Activated T-cell treated with anti-CD3 and anti-CD28 coated beads, Interleukin-2, amount 50 U/mL, for 48 hours (primary cell): ENCODE measurements at regions not wholly inside any gene's neighbourhood (a gene's known extent, or its start where the extent isn't known, plus 50 kb on each side); places are given as distances from the start of the nearest gene placed in this dataset.
A peak's percentile ranks its signal among the peaks of the same experiment; 100 is the strongest.
"Not testable (repeated sequence)": the region's sequence is repeated elsewhere in the genome, so short reads cannot be mapped to it uniquely, and the experiment has no call there.

Source experiments
- DNase-seq, 2 experiments: peaks; one replicate each; pipeline ENCODE4 v3.0.0-alpha.2; 2020

DNA sequence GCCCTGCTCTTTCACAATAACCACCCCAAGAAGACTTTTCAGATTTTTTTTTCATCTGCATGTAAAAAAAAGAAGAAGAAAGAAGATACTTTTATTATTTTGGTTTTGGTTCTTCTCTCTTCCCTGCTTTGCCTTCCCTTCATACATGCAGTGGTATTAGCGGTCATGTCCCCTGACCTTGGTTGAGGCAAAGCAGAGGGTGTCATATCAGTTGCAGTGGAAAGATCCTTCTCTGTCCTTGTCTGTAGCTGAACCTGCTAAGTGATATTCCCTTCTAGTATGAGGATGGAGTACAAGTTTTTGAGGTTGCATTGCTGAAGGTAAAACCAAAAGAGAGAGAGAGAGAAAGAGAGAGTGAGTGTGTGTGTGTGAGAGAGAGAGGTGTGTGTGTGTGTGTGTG lies 345.7 kb downstream of the UTRN start:
- DNase-seq, result no peak

DNA sequence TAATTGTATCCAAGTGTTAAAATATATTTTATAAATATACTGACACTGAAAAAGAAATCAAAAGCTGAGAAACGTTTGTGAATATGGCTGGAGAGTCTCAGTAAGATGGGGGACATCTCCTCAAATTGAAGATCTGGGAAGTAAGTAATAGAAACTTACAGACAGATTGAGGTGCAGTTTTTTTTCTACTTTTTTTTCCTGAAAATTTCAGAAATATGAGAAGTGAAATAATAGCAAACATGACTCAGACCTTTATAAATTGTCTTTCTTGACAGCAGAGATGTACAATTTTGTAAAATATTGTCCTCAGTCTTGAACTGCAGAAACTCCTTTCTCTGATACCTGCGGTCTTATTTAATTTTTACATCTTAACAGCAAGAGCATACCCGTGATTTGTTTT lies 347.1 kb downstream of the UTRN start:
- no peak for DNase-seq

DNA sequence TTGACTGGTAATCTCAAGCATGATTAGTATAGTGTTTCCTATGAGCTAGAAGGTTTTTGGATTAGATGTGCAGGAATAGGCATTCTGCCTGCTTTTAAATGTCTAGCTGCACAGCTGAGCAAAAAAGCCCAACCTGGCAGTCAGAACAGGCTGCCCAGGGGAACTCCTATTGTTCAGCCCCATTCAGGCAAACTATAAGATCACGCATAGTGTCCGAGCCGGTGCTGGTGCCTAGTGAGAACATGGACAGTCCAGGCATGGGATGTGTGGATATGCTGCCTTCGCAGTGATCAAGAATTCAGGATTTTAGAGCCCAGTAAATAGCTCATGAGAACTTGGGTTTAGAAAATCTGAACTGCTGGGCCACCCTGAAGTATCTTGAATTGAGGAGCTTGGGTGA lies 348.8 kb downstream of the UTRN start:
- no peak for DNase-seq

DNA sequence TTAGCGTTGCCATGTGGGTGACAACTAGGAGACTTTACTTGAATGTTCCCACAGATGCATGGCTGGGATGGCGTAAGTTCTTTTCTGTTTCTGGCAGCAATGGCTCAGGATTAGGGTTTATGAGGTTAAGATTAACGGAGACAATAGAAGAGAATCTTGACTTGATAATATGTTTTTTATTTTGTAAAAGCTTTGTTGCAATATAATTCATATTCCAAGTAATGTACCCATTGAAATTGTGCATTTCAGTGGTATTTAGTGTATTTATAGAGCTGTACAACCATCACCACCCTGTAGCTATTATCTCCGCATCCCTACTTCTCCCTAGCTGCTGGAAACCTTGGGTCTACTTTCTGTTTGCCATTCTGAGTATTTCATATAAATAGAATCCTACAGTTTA lies 349.2 kb downstream of the UTRN start:
- no peak for DNase-seq

DNA sequence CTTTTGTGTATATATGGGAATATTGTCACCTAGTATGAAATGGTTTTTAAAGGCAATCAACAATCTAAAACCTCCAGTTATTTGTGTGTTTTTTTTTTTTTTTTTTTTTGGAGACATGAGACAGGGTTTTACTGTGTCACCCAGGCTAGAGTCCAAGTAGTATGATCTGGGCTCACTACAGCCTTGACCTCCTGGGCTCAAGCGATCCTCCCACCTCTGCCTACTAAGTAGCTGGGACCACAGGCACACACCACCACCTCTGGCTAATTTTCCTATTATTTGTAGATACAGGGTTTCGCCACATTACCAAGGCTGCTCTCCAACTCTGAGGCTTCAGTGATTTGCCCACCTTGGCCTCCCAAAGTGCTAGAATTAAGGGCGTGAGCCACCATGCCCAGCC lies 349.9 kb downstream of the UTRN start:
- DNase-seq, result no peak

DNA sequence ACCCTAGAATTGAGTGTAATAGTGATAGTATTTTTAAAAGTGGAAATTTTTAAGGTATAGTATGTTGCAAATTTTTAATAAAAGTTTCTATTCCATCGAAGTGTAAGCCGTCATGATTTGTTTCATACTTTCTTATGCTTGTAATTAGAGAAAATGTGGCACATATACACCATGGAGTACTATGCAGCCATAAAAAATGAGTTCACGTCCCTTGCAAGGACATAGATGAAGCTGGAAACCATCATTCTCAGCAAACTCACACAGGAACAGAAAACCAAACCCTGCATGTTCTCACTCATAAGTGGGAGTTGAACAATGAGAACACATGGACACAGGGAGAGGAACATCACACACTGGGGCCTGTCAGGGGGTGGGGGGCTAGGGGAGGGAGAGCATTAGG lies 350.9 kb downstream of the UTRN start:
- not testable (repeated sequence) for DNase-seq

DNA sequence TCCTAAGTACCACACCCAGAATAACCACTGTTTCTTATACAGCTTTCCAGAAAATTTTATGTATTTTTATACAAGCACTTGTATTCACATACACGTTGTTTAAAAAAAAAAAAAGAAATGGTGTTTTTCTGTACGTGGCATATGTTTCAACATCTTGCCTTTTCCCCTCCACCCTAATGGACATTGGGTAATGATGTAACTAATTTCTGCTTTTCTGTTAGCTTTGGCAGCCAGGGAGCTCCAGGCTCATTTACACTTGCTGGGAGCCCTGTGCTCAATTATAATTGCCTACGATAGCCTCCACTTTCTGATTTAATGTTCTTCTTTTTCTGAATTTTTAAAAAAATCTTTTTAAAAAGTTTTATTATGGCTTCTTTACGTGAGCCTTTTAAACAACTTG lies 352.4 kb downstream of the UTRN start:
- no peak for DNase-seq

DNA sequence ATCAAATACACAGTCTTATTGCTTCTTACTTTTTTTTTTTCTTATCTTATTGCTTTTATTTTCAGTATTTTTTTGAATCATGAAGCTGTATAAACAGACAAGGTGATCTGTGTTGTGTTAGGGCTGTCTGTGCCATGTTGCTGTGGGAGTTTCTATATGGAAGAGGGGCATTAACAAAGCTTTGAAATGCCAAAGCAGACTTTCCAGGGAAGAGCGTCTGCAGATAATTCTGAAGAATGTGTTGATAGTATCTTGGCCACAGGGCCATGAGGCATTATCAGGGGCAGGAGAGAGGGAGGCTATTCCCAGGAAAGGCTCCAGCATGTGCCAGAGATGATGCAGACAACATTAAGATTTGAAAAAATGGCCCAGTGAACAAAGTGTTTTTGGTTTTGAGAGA lies 354.5 kb downstream of the UTRN start:
- no peak for DNase-seq

DNA sequence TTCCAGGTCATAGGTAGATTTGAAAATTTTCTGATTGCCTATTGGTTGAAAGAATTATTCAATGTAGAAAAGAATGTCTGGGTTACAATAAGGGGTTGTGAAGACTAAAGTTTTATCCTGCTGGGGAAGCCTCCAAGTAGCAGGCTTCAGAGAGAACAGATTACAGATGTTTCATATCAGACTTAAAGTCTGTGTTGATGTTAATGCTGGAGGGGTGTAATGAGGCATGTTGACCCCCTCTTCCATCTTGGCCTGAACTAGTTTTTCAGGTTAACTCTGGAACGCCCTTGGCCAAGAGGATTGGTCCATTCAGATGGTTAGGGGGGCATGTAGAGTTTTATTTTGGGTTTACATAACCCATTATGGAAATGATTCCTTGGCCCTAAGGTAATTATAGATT lies 356.2 kb downstream of the UTRN start:
- no peak for DNase-seq

DNA sequence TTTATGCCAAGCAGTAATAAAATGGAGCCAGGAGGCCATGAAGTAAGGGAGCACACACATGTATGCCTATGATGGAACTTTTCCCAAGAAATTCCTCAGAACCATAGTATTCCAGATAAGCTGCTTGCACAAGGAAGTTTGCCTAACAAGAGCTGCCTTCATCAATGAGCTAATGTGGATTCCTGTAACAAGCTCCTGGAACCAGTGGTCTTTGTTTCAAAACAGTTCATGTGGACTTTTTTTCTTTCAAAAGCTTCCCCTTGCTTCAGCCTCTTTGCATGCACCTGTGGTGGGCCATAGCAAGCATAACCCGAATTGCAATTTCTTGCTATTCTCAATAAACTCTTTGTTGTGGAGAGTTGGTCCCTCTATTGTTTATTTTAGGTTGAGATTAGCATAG lies 359.6 kb downstream of the UTRN start:
- DNase-seq, result no peak

DNA sequence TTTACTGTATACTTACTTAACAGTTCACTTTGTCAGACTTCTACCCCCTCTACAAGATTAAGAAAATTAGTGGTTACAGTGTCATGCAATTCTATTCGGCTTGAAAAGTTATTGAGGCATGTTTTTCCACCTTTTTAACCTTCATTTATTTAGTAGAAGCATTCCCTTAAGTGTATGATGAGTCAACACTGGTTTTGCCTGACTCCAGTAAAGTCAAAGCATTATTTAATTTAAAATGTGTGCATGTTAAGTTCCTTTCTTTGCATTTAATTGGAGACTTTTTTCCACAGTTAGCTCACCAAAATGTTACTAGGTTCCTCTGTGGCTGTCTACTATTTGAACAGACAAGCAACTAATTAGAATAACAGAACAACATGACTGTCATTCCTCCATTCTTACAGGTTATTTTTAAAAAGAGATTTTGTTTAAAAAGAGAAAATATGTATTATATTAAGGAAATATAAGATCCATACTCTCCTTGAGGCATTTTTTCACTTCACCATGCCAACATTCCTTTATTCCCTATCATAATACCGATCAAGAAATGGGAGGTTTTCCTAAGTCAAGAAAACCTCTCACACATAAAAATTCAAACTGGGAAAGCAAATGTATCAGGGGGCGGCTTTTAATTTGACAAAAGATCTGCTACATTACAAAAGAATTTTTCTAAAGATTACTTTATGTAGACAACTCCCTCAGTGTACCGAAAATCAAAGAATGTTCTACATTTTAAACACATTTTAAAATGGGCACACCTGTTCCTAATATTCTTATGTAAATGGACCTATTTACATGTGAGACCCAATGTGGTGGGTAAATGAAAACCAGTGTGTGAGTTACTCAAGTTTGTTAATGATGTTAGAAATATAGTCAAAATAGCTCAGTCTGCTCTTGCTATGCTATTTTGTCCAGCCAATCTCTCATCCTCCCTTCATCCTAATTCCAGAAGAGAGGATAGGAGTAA lies 361.2 kb downstream of the UTRN start:
- no peak for DNase-seq

DNA sequence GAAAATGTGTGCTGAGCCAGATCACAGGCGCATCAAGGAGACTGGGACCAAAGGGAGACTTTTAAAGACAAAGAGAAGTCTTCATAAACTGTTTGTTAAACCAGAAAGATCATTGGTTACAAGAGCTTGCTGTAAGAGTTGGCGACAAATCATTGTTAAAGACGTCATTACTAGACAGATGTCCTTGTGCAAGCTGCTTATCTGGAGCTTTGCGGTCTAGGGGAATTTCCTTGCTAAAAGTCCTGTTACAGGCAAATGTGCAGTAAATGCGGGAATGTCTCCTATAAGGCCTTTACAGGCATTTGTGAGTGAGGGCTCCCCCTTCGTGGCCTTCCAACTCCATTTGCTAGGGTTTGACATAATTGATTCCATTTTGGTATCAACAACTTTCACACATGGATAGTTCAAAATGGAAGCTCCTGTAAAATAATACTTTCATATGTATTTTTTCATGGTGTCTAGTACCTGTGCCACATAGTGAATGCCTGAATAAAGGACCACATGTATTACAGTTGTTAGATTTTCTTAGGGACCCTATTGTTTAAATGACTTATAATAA lies 362.4 kb downstream of the UTRN start:
- DNase-seq, result no peak

DNA sequence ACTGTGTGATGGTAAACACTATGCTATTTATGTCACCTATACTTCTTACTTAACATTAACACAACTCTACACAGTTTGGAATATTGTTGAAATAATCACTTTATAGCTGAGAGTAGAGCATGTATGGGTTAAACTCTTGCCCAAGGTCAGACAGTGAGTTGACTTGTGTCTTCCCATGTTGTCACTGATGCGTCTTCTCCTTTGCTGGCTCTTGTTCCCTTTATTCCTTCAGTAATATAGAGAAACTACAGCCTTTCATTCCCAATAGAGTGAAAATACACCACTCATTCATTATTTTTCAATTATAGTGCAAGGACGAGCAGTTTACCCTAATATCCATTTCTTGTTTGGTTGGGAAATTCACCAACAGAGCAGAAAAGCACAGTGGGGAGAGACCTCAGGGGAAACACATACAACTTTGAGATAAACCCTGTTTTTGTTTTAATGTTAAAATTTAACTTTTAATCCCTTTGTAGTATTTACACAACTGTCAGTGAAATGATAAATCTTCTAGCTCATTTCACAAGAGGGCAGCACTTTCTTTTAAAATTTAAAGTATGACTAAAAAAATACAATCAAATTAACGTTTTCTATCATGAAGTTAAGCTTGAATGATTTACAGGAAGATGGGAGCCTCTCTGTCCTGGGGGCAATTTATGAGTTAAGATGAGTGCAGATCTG lies 363.0 kb downstream of the UTRN start:
- no peak for DNase-seq

DNA sequence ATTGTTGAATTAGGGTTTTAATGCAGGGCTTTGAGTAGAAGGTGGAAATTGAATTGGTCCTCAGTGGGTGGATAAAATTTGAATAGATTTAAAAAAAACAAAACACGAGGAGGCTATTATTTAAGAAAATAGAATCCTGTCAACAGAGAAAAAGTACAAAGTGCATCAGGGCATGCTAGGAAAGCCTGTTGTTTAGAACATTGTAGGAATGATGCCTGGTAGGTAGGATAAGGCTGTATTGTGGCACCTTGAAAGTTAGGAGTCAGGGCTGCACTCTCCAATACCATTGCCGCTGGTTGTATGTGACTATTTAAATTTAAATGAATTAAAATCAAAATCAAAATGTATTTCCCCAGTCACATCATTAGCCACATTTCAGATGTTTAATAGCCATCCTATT lies 363.9 kb downstream of the UTRN start:
- DNase-seq, result no peak

DNA sequence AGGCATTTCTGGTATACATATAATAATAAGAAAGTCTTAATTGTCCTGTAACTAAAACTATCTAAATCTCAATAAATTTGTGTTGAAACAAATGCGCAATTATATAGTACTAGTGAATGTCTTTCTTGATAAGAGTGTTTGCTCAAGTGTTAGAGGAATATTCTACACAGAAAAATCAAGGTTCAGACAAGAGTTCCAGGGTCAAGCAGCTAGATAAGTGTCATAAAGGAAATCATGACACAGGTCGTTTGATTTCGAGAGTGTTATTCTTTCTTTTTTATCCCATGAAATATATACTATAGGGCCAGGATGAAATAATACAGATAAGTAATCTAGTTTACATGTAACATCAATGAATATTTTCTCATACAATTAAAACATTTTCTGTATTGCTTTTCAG lies 366.1 kb downstream of the UTRN start:
- DNase-seq, result no peak

DNA sequence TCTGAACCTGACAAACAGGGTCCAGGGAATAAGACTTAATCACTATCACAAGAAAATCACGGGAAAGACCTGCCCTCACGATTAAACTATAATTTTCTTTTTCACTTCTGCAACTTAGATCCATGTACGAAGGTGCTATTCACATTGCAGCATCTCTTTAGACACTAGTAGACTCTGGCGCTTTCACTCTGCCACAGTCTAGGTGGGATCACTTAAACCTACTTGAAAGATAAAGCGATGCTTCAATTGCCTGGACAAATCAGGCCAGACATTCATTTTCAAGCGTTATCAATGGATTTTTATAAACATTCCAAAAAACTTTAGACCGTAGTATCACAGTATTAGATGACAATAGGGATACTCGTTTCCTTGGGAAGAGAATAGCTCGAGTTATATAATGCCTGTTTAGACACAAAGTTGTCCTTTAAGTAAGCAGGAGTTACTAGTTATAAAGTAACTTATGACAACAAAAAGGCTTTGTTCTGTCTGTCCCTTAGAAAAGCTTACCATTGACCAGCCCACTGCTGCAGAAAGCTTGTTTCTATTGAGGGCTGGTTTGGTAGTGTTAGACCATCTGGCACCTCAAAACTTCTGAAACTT lies 367.3 kb downstream of the UTRN start:
- DNase-seq, result no peak

DNA sequence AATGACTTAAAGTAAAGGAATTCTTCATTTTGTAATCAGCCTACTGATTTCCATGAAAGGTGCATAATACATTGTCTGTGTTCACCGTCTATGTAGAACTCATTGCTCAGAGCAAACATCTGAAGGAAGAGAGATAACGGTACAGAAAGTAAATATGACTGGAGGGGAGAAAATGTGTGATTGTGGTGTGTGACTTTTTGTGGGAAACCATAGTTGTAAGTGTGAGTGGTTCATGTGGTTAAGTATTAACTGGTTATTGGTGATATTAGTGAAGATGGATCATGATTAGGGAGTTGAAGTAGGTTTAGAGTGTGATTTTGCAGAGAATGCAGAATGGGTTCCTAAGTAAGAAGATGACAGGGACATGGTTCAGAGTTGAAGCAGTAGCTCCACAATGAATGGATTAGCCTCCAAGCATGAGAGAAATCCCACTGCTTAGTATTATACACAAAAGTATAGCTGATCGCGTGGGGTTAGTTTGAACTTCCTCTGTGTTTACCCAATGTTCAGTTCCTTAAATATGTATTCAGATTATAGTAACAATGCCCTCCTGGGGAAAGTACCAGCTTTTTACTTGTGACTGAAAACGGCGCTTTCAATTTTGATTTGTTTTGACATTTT lies 368.9 kb downstream of the UTRN start:
- no peak for DNase-seq

DNA sequence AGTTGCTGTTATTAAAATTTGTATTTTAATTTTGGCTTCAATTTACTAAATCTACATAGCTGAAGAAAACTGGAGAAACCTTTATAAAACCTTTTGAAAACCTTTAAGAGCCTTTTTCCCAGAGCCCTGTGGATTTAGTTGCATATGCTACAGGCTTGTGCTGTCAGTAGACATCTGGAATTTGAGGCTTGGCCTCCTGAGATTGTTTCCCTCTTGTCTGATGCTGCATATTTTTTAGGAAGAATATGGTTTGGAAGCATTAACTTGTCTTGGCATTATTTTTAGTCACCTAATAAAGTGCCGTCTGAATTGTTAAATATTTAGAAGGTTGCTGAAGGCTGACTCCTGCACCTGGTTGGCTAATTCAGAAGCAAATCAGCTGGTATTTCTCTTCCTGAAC lies 369.4 kb downstream of the UTRN start:
- no peak for DNase-seq

DNA sequence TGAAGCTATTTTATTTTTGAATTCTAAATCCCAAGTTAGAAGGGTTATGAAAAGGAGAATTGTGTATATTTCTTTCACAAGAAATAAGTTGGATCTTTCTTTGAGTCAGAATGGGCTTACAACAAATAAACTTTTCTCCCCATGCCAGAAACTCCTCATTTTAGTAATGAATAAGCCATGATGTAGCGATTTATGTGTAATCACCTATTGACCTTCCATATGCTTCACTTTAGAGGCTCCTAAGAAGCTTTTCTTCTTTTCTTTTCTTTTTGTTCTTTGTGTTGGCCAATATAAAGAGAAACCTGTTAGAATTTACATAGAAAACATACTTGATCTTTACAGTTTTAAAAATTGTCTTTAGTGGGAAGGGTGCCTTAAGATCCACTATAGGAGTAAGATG lies 370.2 kb downstream of the UTRN start:
- DNase-seq, result no peak

DNA sequence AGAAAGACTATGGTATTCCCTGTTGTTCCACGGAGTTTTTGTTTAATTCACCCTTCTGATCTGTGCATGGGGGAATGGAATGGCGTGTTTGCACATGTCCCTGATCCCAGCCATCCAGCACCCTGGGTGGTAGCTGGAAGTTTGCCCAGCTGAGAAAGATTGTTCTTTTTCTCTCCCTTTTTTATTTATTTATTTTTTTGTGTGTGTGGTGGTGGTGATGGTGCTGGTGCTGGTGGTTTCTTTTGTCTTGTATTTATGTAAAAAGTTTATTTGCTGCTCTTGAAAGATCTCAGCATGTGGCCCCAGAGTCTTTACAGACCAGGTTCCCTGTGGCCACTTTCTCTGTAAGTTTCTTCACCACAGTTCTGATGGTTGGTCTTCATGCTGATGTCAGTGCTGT lies 372.6 kb downstream of the UTRN start:
- DNase-seq, result no peak

DNA sequence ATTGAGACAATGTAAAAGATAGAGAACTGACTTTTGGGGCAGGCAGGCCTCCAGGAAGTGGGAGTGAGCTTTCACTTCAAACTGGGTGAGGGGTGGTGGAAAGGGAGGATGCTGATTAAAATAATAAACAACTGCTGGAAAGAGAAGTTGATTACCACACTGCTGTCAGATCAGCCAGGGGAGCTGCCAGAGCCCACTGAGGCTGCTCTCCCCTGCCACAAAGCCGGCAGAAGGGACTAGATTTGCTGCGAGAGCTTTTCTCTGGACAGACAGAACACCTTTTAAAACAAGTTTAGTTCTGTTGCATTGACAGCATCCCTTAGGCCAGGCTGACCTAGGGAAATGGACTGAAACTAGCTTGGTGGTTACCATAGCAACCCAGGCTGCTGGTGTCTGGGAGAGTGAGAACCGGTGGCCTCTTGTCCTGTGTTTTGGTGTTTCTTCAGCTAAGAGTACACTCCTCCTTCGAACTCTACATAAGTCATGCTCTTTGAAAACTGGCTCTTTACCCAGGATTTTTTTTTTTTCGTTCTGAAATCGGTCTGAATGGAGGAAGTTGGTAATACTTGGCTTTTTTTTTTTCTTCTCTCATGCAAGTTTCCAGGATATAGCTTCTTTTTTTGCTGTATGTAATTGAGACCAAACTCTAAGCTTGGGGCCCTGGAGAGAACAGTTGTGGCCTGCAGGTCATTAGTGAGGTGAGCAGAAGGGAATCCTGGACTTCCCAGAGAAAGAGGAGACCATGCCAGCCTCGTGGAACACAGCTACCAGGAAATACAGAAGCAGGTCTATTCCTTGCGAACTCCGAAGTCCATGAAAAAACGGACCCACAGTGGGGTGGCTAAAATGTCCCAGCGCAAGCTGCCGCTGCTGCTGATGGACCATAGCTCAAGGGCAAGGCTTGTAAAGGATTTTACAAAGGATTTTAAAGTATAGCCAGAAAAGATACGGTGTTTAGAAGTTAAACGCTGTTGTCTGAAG lies 374.4 kb downstream of the UTRN start:
- peak; percentile 24 to 29 for DNase-seq

DNA sequence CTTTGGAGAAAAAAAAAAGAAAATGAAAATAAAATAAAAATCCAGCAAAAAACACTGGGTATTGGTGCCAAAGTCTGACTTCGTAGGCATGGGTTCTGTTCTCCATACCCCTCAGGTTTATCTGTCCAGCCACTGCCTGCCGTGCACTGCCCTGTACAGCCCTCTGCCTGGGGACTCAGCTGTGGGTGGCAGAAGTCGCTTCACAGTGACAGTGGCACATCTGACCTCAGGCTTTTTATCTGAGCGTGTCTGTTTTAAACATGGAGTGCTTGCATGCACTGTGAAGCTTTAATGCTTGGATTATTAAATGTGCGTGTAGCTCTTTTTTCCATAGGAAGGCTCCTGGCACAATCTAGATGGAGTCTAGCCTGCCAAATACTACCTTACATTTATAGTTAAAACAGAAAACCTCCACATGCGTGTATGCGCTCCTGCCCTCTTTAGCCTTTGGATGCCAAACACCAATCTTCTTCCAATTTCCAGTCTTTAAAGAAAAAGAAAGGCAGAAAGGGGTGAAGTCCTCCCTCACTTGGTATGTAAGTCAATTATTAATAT lies 375.5 kb downstream of the UTRN start:
- no peak for DNase-seq
